GM12874 (cell line): ENCODE measurements at regions not wholly inside any gene's neighbourhood (a gene's known extent, or its start where the extent isn't known, plus 50 kb on each side); places are given as distances from the start of the nearest gene placed in this dataset.

Experiments used
- TF ChIP-seq, protein P1 (sequence below): IDR thresholded peaks from 2 replicates; pipeline ENCODE4 v1.5.1; 2011; ENCODE audit warnings: low read depth, mild to moderate bottlenecking, control low read depth, low read length, moderate library complexity; ENCODE audit not compliant: insufficient read depth

DNA sequence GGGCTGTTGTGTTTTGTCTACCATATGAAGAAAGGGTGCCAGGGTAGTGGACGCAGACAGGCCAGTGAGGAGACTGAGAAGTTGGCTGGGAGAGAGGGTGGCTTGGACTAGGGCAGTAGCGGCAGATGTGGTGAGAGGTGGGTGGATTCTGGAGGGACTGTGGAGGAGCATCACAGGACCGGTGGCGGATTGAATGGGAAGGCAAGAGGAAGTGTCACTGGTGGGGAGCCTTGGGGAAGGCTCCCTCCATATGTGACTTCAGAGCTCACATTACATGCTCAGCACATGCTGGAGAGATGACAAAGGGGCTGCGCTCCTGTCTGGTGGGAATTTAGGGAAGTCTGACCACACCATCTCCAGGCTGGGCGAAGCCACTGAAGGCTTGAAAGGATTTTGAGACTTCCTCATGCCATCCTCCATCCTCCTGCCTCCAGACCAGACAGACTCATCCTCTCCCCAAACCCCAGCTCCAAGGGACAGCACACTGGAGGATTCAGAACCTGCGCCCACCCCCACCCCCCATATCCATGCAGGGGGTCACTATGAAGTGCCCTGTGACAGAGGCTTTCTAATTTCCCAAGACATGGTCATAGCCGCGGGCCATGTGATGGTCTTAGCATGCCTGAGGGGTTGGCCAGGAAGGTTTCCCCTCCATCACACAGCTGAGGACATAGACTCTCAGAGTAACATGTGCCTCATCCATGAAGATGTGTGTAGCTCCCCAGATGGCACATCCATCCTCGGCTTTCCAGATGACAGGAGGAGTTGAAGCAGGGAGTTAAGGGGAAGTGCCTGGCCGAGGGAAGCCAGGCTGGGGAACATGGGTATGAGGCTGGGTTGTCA, 138.8 kb upstream of the WNT4 start:
- TF ChIP-seq, protein P1, sequence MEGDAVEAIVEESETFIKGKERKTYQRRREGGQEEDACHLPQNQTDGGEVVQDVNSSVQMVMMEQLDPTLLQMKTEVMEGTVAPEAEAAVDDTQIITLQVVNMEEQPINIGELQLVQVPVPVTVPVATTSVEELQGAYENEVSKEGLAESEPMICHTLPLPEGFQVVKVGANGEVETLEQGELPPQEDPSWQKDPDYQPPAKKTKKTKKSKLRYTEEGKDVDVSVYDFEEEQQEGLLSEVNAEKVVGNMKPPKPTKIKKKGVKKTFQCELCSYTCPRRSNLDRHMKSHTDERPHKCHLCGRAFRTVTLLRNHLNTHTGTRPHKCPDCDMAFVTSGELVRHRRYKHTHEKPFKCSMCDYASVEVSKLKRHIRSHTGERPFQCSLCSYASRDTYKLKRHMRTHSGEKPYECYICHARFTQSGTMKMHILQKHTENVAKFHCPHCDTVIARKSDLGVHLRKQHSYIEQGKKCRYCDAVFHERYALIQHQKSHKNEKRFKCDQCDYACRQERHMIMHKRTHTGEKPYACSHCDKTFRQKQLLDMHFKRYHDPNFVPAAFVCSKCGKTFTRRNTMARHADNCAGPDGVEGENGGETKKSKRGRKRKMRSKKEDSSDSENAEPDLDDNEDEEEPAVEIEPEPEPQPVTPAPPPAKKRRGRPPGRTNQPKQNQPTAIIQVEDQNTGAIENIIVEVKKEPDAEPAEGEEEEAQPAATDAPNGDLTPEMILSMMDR = no peak

DNA sequence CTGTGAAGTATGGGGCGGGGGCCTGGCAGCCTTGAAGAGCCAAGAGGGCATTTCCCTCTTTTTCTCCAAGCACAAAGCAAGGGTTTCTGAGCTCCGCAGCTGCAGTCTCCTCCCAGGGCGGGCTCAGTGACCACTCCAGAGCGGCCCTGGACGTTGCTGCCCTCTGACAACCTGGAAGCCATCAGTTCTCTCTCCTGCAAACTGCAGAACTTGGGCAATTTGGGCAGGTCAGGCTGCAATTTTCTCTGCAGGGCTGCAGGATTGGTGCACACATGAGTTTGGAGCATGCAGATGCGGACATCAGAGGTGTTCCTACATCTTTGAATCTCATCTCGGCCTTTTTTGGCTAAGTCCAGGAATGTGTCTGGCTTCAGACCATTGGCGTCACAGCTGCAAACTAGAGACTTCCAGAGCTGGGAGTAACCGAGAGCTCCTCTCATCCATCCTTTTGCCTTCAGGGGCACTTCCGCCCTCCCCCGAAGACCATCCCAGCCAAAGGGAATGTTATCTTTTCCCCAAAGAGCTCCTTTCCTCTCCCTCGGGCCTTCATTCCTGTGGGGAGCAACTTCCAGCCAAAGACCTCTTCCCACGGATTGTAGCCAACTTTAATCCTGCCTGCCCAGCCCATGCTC, 139.6 kb upstream of the WNT4 start:
- TF ChIP-seq, protein P1 = no peak

DNA sequence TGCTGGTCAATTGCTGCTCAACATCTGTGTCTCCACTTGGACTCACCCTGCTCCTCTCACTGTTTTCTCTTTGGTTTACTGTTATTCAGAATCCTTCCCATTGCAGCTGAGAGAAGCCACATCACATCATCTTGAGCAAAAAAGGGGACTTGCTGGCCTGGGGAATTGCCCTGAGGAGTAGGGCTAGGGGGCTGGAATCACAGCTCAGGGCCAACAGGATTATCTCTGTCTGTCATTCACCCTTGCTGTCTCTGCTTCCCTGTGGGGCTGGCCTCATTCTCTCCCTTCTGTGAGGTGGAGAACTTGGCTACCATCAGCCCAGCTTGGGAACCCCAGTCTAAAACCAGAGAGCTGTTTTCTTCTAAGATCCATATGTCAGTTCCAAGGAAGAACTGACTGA, 140.7 kb upstream of the WNT4 start:
- TF ChIP-seq, protein P1 = no peak

DNA sequence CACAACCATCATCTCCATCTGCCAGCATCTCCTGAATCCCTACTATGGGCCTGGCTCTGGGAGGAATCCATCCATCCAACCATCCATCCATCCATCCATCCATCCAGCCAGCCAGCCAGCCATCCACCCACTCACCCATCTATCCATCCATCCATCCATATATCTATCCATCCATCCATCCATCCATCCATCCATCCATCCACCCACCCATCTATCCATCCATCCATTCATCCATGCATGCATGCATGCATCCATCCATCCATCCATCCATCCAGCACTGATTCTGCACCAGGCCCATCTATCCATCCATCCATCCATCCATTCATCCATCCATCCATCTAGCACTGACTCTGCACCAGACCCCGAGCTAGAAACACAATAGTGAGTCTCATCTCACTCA, 141.3 kb upstream of the WNT4 start:
- TF ChIP-seq, protein P1 = no peak

DNA sequence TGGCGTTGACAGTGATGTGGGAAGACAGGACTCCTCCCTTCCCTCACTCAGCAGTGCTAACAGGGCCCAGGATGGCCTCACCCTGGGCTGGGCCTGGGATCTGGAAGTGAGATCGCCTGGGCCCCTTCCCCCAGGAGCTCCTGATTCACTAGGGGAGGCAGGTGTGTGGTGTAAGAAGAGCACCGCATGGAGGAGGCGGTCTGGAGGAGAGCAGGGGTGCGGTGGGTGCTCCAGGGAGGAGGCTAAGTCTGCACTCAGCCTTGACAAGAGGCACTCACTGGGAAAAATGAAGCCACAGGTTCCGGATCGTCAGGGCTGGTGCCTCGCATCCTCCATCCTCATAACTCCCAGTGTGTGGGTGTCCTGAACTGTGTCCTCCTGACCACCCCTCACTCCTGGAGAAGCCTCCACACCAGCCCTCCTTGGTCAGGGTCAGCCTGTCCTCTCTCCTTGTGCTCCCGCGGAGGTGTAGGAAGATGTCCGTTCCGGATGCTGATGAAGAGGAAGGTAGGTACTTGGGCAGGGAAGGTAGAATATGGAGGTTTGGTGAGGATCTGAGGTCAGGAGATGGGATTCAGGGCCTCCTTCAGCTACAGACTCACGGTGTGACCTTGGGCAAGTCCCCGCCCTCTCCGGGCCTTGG, 142.1 kb upstream of the WNT4 start:
- TF ChIP-seq, protein P1 = no peak

DNA sequence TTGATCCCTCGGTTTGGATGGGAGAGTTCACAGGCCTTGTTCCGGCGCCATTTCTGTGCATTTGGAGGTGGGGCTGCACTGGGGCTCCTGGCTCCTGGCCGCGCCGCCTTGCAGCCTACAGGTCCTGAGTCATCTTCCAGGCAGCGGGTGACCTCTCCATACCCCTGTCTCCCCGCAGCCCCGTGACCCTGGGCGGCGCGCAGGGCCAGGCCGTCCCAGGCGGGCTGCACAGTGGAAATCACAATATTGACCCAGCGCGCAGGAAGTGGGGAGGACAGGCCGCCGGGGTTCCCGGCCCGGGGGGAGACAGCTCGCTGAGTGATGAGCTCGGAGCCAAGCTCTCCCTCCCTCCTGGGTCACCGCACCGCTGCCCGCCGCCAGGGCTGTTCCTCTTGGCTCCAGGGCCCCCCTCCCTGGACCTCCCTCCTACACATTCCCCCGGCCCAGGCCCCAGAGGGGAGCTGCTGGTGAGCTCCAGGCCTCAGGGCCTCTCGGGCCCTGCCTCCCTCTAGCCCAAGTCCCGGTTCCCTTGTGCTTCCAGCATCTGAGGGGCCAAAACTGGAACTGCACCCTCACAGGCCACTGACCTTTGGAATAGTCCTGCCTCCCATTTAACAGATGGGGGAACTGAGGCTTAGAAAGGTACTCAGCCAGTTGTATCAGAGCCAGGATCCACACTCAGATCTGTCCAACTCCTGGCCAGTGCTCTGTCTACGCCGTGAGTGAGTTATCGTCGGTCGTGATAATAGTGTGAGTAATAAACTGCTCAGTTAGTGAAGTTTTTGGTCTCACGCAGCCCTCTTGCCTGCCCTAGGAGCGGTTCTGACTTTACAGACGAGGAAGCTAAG, 142.9 kb upstream of the WNT4 start:
- TF ChIP-seq, protein P1 = no peak
